HG03432 (cell line): ENCODE measurements at regions not wholly inside any gene's neighbourhood (a gene's known extent, or its start where the extent isn't known, plus 50 kb on each side); places are given as distances from the start of the nearest gene placed in this dataset.

Experiments
- ATAC-seq: cut with Tn5 transposase; IDR thresholded peaks from one replicate; pipeline ENCODE4 v1.9.1; 2021; ENCODE audit warnings: mild to moderate bottlenecking, moderate library complexity; ENCODE audit not compliant: unreplicated experiment

- no peak for ATAC-seq
Observed at GRCh38 chrX:33465137-33465536, 253.8 kb upstream of the DMD start.

- ATAC-seq, result no peak
Observed at GRCh38 chrX:33457102-33457501, 245.8 kb upstream of the DMD start.

GRCh38 chrX:33447285-33447684, 235.9 kb upstream of the DMD start:
- no peak for ATAC-seq

- ATAC-seq, result peak; percentile 74
Observed at GRCh38 chrX:33434256-33435092, 223.1 kb upstream of the DMD start.

- ATAC-seq, result no peak
Observed at GRCh38 chrX:33416273-33416805, 205.0 kb upstream of the DMD start.

GRCh38 chrX:33415459-33415858, 204.1 kb upstream of the DMD start:
- ATAC-seq, result no peak

GRCh38 chrX:33385546-33385945, 174.2 kb upstream of the DMD start:
- no peak for ATAC-seq

- ATAC-seq, result no peak
Observed at GRCh38 chrX:33379839-33380238, 168.5 kb upstream of the DMD start.

- no peak for ATAC-seq
Observed at GRCh38 chrX:33357606-33358005, 146.3 kb upstream of the DMD start.

GRCh38 chrX:33339219-33339618, 127.9 kb upstream of the DMD start:
- no peak for ATAC-seq

- ATAC-seq, result no peak
Observed at GRCh38 chrX:33336783-33337182, 125.4 kb upstream of the DMD start.

- ATAC-seq, result no peak
Observed at GRCh38 chrX:33333271-33333670, 121.9 kb upstream of the DMD start.

GRCh38 chrX:33330798-33331197, 119.4 kb upstream of the DMD start:
- ATAC-seq, result no peak

GRCh38 chrX:33324099-33324498, 112.8 kb upstream of the DMD start:
- no peak for ATAC-seq

GRCh38 chrX:33307911-33308354, 96.6 kb upstream of the DMD start:
- no peak for ATAC-seq

GRCh38 chrX:33298622-33299021, 87.3 kb upstream of the DMD start:
- no peak for ATAC-seq

- ATAC-seq, result no peak
Observed at GRCh38 chrX:33285550-33285949, 74.2 kb upstream of the DMD start.

GRCh38 chrX:33277046-33277445, 65.7 kb upstream of the DMD start:
- ATAC-seq, result no peak

GRCh38 chrX:33273535-33273934, 62.2 kb upstream of the DMD start:
- no peak for ATAC-seq

- ATAC-seq, result no peak
Observed at GRCh38 chrX:33272986-33273385, 61.6 kb upstream of the DMD start.
